Thyroid gland (tissue), 4 donors: ENCODE measurements at regions not wholly inside any gene's neighbourhood (a gene's known extent, or its start where the extent isn't known, plus 50 kb on each side); places are given as distances from the start of the nearest gene placed in this dataset.

Experiments
- CTCF ChIP-seq, 6 experiments: fragments of 200-600 bp in 3 of 6; fragments of 450-650 bp in 3 of 6; sonication (generic) in 3 of 6; IDR thresholded peaks; one replicate each; pipeline ENCODE4 v1.5.1; 2016 to 2019; ENCODE audit warnings: antibody characterized with exemption in 6 of 6, mild to moderate bottlenecking in 2 of 6, inconsistent platforms in 1 of 6, moderate library complexity in 1 of 6
- POLR2A ChIP-seq, 2 donors: fragments of 450-650 bp; IDR thresholded peaks; one replicate each; pipeline ENCODE4 v1.6.1; 2017; ENCODE audit warnings: antibody characterized with exemption in 2 of 2, mild to moderate bottlenecking in 2 of 2, moderate library complexity in 1 of 2

GRCh38 chr1:166378805-166379204 lies 212.0 kb upstream of the FAM78B start:
- no peak for TF ChIP-seq POLR2A (IDR thresholded peaks at IDR 0.05)
- TF ChIP-seq CTCF (IDR thresholded peaks at IDR 0.05) = no peak
